C4-2B (cell line): ENCODE measurements at regions not wholly inside any gene's neighbourhood (a gene's known extent, or its start where the extent isn't known, plus 50 kb on each side); places are given as distances from the start of the nearest gene placed in this dataset.

ENCODE experiments used
- ZFX ChIP-seq: fragments of 450-650 bp; IDR thresholded peaks from 2 replicates; pipeline ENCODE4 v1.6.1; 2017
- TF ChIP-seq, protein P1 (sequence below): fragments of 450-650 bp; conservative IDR thresholded peaks from 2 replicates; pipeline ENCODE4 v1.5.1; 2017; ENCODE audit warnings: mild to moderate bottlenecking

DNA sequence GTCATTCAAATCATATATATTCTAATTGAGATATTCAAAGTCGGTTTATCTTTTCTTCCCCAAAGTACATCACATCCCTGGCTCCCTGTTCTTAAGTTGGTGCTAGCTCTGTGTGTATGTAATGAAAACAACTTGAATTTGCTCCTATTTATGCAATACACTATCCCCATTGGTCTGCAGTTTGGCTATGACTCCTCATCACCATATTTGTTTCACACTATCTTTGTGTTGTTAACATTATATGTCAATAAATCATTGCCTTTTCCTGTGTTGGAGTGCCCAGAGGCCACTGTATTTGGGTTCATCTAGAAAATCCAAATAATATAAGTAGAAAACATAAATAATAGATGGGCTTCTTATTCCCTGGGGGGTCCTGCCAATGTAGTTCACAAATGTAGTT, 306.6 kb upstream of the TENM4 start:
- TF ChIP-seq, protein P1, sequence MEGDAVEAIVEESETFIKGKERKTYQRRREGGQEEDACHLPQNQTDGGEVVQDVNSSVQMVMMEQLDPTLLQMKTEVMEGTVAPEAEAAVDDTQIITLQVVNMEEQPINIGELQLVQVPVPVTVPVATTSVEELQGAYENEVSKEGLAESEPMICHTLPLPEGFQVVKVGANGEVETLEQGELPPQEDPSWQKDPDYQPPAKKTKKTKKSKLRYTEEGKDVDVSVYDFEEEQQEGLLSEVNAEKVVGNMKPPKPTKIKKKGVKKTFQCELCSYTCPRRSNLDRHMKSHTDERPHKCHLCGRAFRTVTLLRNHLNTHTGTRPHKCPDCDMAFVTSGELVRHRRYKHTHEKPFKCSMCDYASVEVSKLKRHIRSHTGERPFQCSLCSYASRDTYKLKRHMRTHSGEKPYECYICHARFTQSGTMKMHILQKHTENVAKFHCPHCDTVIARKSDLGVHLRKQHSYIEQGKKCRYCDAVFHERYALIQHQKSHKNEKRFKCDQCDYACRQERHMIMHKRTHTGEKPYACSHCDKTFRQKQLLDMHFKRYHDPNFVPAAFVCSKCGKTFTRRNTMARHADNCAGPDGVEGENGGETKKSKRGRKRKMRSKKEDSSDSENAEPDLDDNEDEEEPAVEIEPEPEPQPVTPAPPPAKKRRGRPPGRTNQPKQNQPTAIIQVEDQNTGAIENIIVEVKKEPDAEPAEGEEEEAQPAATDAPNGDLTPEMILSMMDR: no peak
- TF ChIP-seq ZFX: no peak
